ENCODE measurements at regions not wholly inside any gene's neighbourhood (a gene's known extent, or its start where the extent isn't known, plus 50 kb on each side); places are given as distances from the start of the nearest gene placed in this dataset.

DNA sequence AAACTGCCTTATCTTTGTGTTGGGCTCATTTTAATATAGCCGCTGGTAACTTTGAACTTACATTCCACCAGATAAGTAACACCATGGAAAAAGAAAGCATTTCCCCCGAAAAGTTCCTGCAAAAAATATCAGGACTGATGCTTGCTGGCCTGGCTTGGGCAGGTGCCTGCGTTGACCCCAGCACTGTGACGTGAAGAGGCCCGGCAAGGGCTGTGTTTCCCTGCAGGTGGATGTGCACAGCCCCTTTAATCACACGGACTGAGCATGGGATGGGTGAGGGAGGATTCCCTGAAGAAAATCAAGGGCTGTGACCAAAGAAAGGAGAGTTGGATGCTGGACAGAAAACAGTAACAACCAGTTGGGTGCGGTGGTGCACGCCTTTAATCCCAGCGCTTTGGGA is 138.2 kb downstream of the NSG2 start:
- no peak overlapping the region for H3K4me3 Mint-ChIP-seq
- H3K36me3 ChIP-seq: no peaks in the 10 kb centered on the region
- H3K27me3 ChIP-seq: no peaks in the 10 kb centered on the region
- DNase-seq (ENCODE audit: low spot score): no peak
- no peak for TF ChIP-seq CTCF (IDR thresholded peaks at IDR 0.05)
- TF ChIP-seq EZH2phosphoT487 (IDR thresholded peaks at IDR 0.05): no peak
- no peak for TF ChIP-seq EZH2 (IDR thresholded peaks at IDR 0.05)
- H3K9me3 Mint-ChIP-seq: no peaks in the 10 kb centered on the region
- H3K4me3 ChIP-seq: no peak overlapping the region
- H3K36me3 Mint-ChIP-seq: no peaks in the 10 kb centered on the region
- no peaks in the 10 kb centered on the region for H3K9me3 ChIP-seq (ENCODE audit: low read depth)
- H3K4me1 ChIP-seq: peaks cover 7% of the 10 kb centered on the region
- no peak overlapping the region for H2AFZ ChIP-seq (replicated peaks)
- H3F3A ChIP-seq (ENCODE audit: low read depth): no peaks in the 10 kb centered on the region
- H3K79me2 ChIP-seq (ENCODE audit: low read depth): no peaks in the 10 kb centered on the region
- no peaks in the 10 kb centered on the region for H4K20me1 ChIP-seq (ENCODE audit: low read depth)
- peaks cover 10% of the 10 kb centered on the region for H3K27me3 Mint-ChIP-seq (ENCODE audit: insufficient read depth, low read depth)
- H3K9ac ChIP-seq: no peak overlapping the region
- H3K27ac Mint-ChIP-seq: no peak overlapping the region
- H3K4me1 Mint-ChIP-seq: peaks cover 35% of the 10 kb centered on the region
- no peak overlapping the region for H3K27ac ChIP-seq
- no peak overlapping the region for H3K4me2 ChIP-seq

DNA sequence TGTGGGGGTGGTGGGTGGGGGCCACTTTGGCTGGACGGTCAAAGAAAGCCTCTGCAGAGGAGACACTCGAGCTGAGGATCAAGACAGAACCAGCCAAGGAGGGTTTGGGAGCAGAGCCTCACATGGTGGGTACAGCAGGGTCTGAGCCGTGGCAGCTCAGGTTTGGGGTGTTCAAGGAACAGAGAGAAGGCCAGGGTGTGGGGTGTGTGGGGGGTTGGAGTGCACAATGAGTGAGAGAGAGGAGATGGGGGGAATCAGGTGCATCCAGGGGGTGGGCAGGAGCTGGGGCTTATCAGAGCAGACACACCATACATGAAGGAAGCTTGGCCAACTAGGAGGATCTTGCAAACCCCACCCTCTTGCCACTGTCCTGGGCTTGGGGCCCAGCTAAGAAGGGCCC is 140.0 kb downstream of the NSG2 start:
- peaks cover 50% of the 10 kb centered on the region for H3K4me1 Mint-ChIP-seq
- H3K4me1 ChIP-seq: peaks cover 7% of the 10 kb centered on the region
- no peak overlapping the region for H3K4me3 ChIP-seq
- H3K36me3 Mint-ChIP-seq: no peaks in the 10 kb centered on the region
- no peaks in the 10 kb centered on the region for H3K9me3 Mint-ChIP-seq
- peaks cover 13% of the 10 kb centered on the region for H3K27me3 Mint-ChIP-seq (ENCODE audit: insufficient read depth, low read depth)
- DNase-seq (ENCODE audit: low spot score): no peak
- H4K20me1 ChIP-seq (ENCODE audit: low read depth): no peaks in the 10 kb centered on the region
- H3K9me3 ChIP-seq (ENCODE audit: low read depth): no peaks in the 10 kb centered on the region
- H3K36me3 ChIP-seq: no peaks in the 10 kb centered on the region
- TF ChIP-seq CTCF (IDR thresholded peaks at IDR 0.05): no peak
- no peak for TF ChIP-seq EZH2phosphoT487 (IDR thresholded peaks at IDR 0.05)
- TF ChIP-seq EZH2 (IDR thresholded peaks at IDR 0.05): no peak
- no peak overlapping the region for H3K27ac Mint-ChIP-seq
- no peak overlapping the region for H3K4me3 Mint-ChIP-seq
- H3K27me3 ChIP-seq: no peaks in the 10 kb centered on the region
- H3K4me2 ChIP-seq: no peak overlapping the region
- H3K79me2 ChIP-seq (ENCODE audit: low read depth): no peaks in the 10 kb centered on the region
- H3F3A ChIP-seq (ENCODE audit: low read depth): no peaks in the 10 kb centered on the region
- H3K9ac ChIP-seq: no peak overlapping the region
- H2AFZ ChIP-seq (replicated peaks): no peak overlapping the region
- H3K27ac ChIP-seq: no peak overlapping the region

DNA sequence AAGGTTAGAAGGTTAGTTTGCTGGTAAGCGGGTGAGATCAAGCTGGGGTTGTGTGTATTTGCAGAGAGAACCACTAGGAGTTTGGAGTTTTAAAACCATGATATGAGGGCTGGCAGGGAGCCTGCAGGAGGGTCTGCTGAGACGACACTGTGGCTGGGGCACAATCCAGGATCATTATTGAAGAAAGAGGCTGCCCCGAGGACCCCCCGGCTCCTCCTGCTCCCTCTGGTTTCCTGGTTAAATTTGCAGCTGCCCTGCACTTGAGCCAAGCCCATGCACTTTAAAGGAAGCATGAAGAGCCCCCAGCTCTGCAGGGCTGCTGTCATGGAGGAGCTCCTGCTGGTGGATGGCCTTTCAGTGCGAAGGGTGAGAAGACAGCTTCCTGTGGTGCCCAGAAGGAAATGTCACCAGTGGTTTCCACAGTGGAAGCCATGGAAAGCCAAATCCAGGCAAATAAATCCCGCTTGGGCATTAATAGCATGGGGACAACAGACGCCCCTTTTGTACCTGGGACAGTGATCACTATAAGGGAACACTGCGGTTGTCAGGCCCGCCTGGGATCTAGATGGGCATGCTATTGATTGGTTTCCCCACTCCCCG is 140.7 kb downstream of the NSG2 start:
- Mint-ChIP-seq H3K27ac (no peak overlapping the region), H3K4me3 (no peak overlapping the region), H3K27me3 (ENCODE audit: insufficient read depth, low read depth) (peaks cover 15% of the 10 kb centered on the region), H3K9me3 (no peaks in the 10 kb centered on the region), H3K4me1 (peaks cover 53% of the 10 kb centered on the region), H3K36me3 (no peaks in the 10 kb centered on the region)
- Histone ChIP-seq H3K36me3 (no peaks in the 10 kb centered on the region), H4K20me1 (ENCODE audit: low read depth) (no peaks in the 10 kb centered on the region), H3K27ac (no peak overlapping the region), H3K9me3 (ENCODE audit: low read depth) (no peaks in the 10 kb centered on the region), H3K79me2 (ENCODE audit: low read depth) (no peaks in the 10 kb centered on the region), H3K4me1 (peaks cover 7% of the 10 kb centered on the region), H2AFZ (replicated peaks) (no peak overlapping the region), H3K4me2 (no peak overlapping the region), H3K4me3 (no peak overlapping the region), H3F3A (ENCODE audit: low read depth) (no peaks in the 10 kb centered on the region), H3K27me3 (no peaks in the 10 kb centered on the region), H3K9ac (no peak overlapping the region)
- no peak for DNase-seq (ENCODE audit: low spot score)
- TF ChIP-seq CTCF (IDR thresholded peaks at IDR 0.05) (no peak), EZH2 (IDR thresholded peaks at IDR 0.05) (no peak), EZH2phosphoT487 (IDR thresholded peaks at IDR 0.05) (no peak)

Data from neural progenitor cell (in vitro differentiated cells).